ENCODE measurements at regions not wholly inside any gene's neighbourhood (a gene's known extent, or its start where the extent isn't known, plus 50 kb on each side); places are given as distances from the start of the nearest gene placed in this dataset.

- TF ChIP-seq, protein P1, sequence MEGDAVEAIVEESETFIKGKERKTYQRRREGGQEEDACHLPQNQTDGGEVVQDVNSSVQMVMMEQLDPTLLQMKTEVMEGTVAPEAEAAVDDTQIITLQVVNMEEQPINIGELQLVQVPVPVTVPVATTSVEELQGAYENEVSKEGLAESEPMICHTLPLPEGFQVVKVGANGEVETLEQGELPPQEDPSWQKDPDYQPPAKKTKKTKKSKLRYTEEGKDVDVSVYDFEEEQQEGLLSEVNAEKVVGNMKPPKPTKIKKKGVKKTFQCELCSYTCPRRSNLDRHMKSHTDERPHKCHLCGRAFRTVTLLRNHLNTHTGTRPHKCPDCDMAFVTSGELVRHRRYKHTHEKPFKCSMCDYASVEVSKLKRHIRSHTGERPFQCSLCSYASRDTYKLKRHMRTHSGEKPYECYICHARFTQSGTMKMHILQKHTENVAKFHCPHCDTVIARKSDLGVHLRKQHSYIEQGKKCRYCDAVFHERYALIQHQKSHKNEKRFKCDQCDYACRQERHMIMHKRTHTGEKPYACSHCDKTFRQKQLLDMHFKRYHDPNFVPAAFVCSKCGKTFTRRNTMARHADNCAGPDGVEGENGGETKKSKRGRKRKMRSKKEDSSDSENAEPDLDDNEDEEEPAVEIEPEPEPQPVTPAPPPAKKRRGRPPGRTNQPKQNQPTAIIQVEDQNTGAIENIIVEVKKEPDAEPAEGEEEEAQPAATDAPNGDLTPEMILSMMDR (IDR thresholded peaks at IDR 0.05) = no peak
- no peak for TF ChIP-seq POLR2A (IDR thresholded peaks at IDR 0.05)
These were observed 185.3 kb downstream of the MID1IP1 start for GRCh38 chrX:38986586-38986985.

Data from uterus (tissue), 2 donors.